Glutamatergic neuron (in vitro differentiated cells): ENCODE measurements at regions not wholly inside any gene's neighbourhood (a gene's known extent, or its start where the extent isn't known, plus 50 kb on each side); places are given as distances from the start of the nearest gene placed in this dataset.
"Not testable (repeated sequence)": the region's sequence is repeated elsewhere in the genome, so short reads cannot be mapped to it uniquely, and the experiment has no call there.

Experiments used
- DNase-seq: peaks from one replicate; pipeline ENCODE4 v3.0.0; 2022
- H3K27ac Mint-ChIP-seq: one replicate; pipeline ENCODE4 v1.8.0; 2020; ENCODE audit warnings: mild to moderate bottlenecking, mixed read lengths, inconsistent platforms; ENCODE audit not compliant: unreplicated experiment
- H3K27me3 Mint-ChIP-seq: one replicate; pipeline ENCODE4 v1.8.0; 2020; ENCODE audit warnings: mild to moderate bottlenecking, moderate library complexity, mixed read lengths, inconsistent platforms; ENCODE audit not compliant: unreplicated experiment
- H3K36me3 Mint-ChIP-seq: one replicate; pipeline ENCODE4 v1.8.0; 2020; ENCODE audit warnings: mild to moderate bottlenecking, mixed read lengths, inconsistent platforms; ENCODE audit not compliant: unreplicated experiment
- H3K4me1 Mint-ChIP-seq: one replicate; pipeline ENCODE4 v1.8.0; 2020; ENCODE audit warnings: mild to moderate bottlenecking, low read depth, mixed read lengths, inconsistent platforms; ENCODE audit not compliant: unreplicated experiment
- H3K4me3 Mint-ChIP-seq: one replicate; pipeline ENCODE4 v1.8.0; 2020; ENCODE audit warnings: mild to moderate bottlenecking, mixed read lengths, inconsistent platforms; ENCODE audit not compliant: unreplicated experiment
- H3K9me3 Mint-ChIP-seq: one replicate; pipeline ENCODE4 v1.8.0; 2020; ENCODE audit warnings: mild to moderate bottlenecking, moderate library complexity, mixed read lengths, inconsistent platforms; ENCODE audit not compliant: unreplicated experiment
- TF ChIP-seq, protein P1 (sequence below): fragments of 200-600 bp; sonication (generic); IDR thresholded peaks from one replicate; pipeline ENCODE4 v1.5.0; 2021; ENCODE audit not compliant: partially characterized antibody, unreplicated experiment

- no peaks in the 10 kb centered on the region for H3K36me3 Mint-ChIP-seq
Observed at GRCh38 chr18:1304392-1304992, 399.8 kb downstream of the ADCYAP1 start.

GRCh38 chr18:1306641-1307040, 402.0 kb downstream of the ADCYAP1 start:
- no peaks in the 10 kb centered on the region for H3K36me3 Mint-ChIP-seq

More at GRCh38 chr18:1304392-1304992, 399.8 kb downstream of the ADCYAP1 start:
- Mint-ChIP-seq H3K4me1 (peaks cover 2% of the 10 kb centered on the region), H3K4me3 (no peak overlapping the region), H3K27ac (no peak overlapping the region), H3K9me3 (peaks cover 2% of the 10 kb centered on the region), H3K27me3 (no peaks in the 10 kb centered on the region)
- DNase-seq, result no peak
- TF ChIP-seq, protein P1, sequence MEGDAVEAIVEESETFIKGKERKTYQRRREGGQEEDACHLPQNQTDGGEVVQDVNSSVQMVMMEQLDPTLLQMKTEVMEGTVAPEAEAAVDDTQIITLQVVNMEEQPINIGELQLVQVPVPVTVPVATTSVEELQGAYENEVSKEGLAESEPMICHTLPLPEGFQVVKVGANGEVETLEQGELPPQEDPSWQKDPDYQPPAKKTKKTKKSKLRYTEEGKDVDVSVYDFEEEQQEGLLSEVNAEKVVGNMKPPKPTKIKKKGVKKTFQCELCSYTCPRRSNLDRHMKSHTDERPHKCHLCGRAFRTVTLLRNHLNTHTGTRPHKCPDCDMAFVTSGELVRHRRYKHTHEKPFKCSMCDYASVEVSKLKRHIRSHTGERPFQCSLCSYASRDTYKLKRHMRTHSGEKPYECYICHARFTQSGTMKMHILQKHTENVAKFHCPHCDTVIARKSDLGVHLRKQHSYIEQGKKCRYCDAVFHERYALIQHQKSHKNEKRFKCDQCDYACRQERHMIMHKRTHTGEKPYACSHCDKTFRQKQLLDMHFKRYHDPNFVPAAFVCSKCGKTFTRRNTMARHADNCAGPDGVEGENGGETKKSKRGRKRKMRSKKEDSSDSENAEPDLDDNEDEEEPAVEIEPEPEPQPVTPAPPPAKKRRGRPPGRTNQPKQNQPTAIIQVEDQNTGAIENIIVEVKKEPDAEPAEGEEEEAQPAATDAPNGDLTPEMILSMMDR, result no peak

DNA sequence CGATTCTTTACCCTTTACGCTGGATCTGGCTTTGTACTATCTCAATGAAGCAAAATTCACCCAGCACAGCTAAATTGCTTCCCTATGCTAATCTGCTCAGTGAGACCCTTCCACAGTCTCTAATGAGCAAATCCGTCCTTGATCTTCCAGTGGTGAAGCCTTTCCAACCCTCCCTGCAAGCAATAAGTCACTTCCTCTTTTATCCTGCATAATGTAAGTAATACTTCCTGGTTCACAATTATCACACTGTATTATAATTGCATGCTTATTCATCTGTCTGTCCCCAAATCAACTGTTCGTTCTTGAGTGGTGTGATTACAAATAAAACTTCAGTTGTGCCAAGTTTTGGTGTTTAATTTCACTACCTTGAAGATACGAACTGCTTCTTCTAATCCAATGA, 404.0 kb downstream of the ADCYAP1 start:
- Mint-ChIP-seq H3K36me3 (no peaks in the 10 kb centered on the region), H3K27me3 (no peaks in the 10 kb centered on the region), H3K9me3 (no peaks in the 10 kb centered on the region), H3K27ac (no peak overlapping the region), H3K4me1 (peaks cover 2% of the 10 kb centered on the region), H3K4me3 (no peak overlapping the region)
- TF ChIP-seq, protein P1, result no peak
- DNase-seq, result no peak

More at GRCh38 chr18:1306641-1307040, 402.0 kb downstream of the ADCYAP1 start:
- H3K27me3 Mint-ChIP-seq, result no peaks in the 10 kb centered on the region
- peaks cover under 1% of the 10 kb centered on the region for H3K9me3 Mint-ChIP-seq
- no peak for DNase-seq
- TF ChIP-seq, protein P1, result no peak
- H3K4me3 Mint-ChIP-seq, result no peak overlapping the region
- no peak overlapping the region for H3K27ac Mint-ChIP-seq
- H3K4me1 Mint-ChIP-seq, result peaks cover 2% of the 10 kb centered on the region

- Mint-ChIP-seq H3K27me3 (no peaks in the 10 kb centered on the region), H3K27ac (no peak overlapping the region), H3K36me3 (no peaks in the 10 kb centered on the region), H3K4me1 (no peaks in the 10 kb centered on the region), H3K9me3 (no peaks in the 10 kb centered on the region), H3K4me3 (no peak overlapping the region)
- TF ChIP-seq, protein P1, result no peak
- DNase-seq, result no peak
Observed at GRCh38 chr18:1311376-1311775, 406.7 kb downstream of the ADCYAP1 start.

DNA sequence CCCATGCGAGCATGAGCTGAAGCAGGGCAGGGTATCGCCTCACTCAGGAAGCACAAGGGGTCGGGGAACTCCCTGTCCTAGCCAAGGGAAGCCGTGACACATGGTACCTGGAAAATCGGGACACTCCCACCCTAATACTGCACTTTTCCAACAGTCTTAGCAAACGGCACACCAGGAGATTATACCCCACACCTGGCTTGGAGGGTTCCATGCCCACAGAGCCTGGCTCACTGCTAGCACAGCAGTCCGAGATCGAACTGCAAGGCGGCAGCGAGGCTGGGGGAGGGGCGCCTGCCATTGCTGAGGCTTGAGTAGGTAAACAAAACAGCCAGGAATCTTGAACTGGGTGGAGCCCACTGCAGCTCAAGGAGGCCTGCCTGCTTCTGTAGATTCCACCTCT, 430.7 kb downstream of the ADCYAP1 start:
- not testable (repeated sequence) for H3K27ac Mint-ChIP-seq, H3K9me3 Mint-ChIP-seq, DNase-seq, H3K27me3 Mint-ChIP-seq, H3K36me3 Mint-ChIP-seq, H3K4me3 Mint-ChIP-seq, H3K4me1 Mint-ChIP-seq
